Left renal cortex interstitium (tissue), 4 donors: ENCODE measurements at regions not wholly inside any gene's neighbourhood (a gene's known extent, or its start where the extent isn't known, plus 50 kb on each side); places are given as distances from the start of the nearest gene placed in this dataset.
"Not testable (repeated sequence)": the region's sequence is repeated elsewhere in the genome, so short reads cannot be mapped to it uniquely, and the experiment has no call there.

Source experiments
- DNase-seq, 4 donors: peaks; one replicate each; pipeline ENCODE4 v3.0.0-alpha.2; 2013; ENCODE audit warnings: low read depth in 4 of 4, low spot score in 2 of 4, missing footprints in 1 of 4

DNA sequence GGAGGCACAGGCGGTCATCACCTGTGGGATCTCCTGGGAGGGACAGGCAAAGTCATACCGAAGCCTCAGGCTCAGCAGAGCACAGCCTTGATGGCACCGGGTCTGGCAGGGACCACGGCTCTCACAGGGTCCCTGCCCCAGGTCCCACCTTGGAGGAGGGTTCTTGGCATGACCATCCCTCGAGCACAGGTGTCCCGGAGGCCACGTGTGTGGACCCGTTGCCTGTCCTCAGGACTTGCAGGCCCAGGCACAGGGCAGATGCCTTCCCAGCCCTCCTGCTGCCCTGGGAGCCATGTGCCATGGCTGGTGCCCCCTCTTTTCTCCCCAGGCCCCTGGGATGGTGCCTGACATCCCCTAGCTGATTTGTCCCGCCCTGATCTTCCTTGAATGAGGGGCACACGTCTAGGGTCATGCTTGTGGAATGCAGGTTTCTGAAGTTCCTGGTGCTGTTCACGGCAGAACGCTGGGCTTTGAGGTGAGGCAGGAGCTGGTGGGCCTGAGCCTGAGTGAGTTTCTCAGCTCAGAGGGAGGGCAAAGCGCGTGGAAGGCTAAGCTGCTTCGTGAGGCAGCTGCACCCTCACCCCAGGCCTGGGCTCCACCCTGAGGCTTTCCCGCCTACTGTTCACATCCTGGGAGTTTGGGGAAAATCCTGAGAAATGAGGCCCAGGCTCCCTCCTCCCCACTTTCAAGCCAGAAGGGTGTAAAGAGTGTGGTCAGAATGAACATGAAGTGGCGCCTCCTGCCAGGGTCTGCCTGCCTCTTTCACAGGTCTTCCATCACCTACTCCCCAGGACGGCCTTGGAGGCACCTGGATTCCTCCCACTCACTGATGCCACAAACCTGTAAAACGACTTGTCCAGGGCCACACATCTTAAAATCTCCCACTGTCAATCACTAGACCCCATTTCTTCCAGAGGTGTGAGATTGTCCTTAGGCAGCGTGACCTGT is 325.8 kb upstream of the B3GAT1 start:
- DNase-seq, result no peak

DNA sequence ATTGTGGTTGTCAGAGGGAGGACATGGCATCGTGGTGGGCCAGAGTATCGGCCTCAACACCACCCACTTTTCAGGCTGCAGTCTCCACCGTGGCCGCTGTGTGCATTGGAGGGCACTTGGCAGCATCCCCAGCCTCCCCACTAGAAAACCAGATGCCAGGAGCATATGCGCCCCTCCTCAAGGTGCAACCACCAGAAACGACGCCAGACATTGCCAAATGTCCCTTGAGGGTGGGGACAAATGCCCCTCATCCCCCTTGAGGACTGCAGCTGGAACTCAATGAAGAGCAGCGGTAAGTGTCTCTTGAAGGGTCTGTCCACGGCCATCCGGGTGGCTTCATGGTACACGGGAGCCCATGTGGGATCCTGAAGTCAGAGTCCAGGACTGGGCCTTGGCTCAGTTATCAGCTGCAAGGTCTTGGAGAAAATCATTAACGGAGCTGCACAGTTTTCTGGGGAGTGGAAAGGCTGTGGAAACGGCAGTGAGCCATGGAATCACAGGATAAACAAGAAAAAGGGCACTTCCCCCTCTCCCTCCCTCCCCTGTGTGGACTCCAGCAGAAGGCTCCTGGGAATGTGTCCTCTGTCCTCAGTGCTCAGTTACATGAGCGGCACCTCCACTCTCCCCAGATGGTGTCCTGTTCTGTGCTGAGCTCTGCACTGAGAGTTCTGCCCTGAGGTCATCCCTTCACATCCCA is 324.4 kb upstream of the B3GAT1 start:
- DNase-seq, result peak in 1 of 4 donors; percentile 50

DNA sequence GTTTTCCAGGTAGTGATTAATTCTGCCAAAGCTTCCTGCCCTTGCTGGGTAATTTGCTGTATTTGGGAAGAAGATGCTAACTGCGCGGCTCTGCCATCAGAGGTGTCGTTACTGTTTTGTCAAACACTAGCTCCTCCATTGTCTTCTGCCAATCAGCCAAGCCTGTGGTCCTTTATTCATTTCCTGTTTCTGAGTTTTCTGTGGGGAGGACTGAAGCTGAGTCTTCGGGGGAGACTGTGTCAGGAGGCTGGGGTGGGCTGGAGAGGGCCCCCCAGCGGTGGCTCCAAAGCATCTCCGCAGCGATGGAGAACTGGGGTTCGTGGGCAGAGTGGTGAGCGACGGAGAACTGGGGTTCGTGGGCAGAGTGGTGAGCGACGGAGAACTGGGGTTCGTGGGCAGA is 322.9 kb upstream of the B3GAT1 start:
- DNase-seq, result no peak

- DNase-seq, result peak in 1 of 4 donors; percentile 58
Observed at GRCh38 chr11:134734141-134734845, 322.3 kb upstream of the B3GAT1 start.

GRCh38 chr11:134733646-134734045 is 321.6 kb upstream of the B3GAT1 start:
- DNase-seq, result no peak

DNA sequence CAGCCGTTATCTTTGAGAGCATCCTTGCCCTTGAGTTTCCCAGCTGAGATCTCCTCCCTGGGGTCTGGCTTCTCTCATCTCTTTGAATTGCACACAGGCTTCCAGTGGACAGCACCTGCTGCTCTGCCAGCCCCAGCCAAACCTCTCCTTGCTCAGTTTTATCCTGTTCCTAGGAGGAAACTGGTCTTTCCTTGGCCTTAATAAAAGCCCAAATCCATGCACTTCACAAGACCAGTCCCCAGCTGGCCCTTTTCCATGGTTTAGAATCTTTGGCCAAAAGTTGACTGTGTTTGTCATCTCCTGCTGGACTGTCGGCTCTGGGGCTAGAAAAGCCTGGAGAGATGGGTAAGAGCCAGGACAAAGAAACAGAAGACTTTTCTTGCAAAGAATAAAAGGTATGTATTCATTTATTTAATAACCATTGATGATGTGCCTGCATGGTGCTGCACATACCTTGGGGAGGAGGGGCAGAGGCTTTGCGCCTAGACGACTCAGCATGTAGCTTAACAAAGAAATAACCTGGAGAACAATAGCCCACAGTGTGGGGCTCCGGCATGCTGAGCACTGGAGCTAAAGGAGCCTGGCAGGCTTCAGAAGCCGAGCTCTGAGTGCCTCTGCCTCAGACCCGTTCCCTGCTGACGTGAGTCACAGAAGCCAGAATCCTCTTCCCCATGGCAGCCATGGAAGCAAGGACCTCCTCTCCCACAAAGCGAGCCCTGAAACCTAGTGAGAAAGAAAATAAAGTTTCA is 319.3 kb upstream of the B3GAT1 start:
- DNase-seq, result no peak

DNA sequence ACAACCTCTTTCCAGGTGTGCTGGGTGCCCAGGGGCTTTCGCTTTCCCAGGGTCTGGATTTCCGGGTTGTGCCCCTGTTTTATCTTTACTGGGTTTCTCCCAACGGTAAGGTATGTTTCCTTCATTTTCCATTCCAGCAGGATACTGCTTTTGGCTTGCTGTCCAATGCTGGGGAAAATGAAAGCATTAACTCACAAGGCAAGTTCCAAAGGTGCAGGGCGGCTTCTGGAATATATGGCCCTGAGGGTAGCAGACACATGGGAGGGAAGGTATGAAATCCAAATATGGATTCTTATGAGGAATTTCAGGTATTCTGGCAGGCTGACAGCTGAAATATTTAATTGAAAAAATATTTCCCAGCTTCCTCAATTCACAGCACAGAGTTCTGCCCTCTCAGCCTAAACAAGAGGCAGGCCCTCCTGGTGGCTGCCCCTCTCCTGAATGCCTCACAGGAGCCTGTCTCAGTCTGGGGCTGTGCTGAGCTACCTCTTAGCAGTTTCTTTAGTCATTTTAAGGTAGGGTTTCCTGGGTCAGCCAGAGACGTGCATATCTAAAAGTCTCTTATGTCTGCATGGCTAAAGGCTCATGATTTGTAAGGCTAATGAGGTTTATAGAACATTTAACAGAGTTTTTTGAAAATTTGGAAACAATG is 318.6 kb upstream of the B3GAT1 start:
- DNase-seq, result no peak

GRCh38 chr11:134730101-134730500 is 318.1 kb upstream of the B3GAT1 start:
- no peak for DNase-seq

- no peak for DNase-seq
Observed at GRCh38 chr11:134728186-134728585, 316.1 kb upstream of the B3GAT1 start.

GRCh38 chr11:134727636-134728035 is 315.6 kb upstream of the B3GAT1 start:
- no peak for DNase-seq

GRCh38 chr11:134727204-134727603 is 315.2 kb upstream of the B3GAT1 start:
- no peak for DNase-seq

DNA sequence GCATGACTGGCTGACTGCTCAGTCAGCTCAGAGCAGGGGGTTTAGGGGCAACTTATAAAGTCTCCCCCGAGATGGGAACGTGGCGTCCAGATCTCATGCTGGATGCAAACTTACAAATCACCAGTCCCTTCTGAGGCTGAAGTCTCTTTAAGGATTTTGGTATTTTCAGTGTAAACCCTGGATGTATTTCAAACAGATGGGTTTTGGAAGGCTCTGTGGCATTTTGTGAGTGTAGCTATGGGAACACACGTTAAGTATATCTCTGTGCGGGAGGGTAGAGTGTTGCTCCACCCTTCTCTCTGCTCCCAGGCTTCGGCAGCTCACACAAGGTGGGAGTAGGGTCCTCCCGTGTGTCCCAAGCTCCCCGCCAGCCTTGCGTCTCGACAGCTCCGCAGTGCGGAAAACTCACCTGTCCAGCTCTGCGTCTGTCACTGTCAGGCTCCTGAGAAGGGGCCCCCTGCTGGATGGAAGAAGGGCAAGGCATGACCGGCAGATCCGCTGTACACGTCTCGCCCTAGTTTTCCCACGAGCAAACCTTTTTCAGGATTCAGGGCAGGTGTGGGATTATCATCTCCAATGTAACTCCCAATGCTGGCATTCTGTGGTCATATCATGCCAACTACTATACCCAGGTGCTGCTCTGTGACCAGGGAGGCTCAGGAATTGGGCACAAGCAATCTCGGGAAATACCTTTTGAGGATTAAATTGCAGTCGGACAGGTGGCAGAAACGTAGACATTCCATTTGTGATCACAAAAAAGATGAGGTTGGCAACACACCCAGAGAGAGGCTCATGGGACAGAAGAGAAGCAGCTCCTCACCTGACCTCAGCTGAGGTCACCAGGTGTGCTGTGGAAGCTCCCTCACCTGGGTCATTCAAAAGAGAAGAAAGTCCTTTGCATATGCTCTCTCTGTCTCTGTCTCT is 313.9 kb upstream of the B3GAT1 start:
- DNase-seq, result peak in 1 of 4 donors; percentile 27

- no peak for DNase-seq
Observed at GRCh38 chr11:134725211-134725610, 313.2 kb upstream of the B3GAT1 start.

GRCh38 chr11:134724779-134725140 is 312.7 kb upstream of the B3GAT1 start:
- DNase-seq, result no peak

DNA sequence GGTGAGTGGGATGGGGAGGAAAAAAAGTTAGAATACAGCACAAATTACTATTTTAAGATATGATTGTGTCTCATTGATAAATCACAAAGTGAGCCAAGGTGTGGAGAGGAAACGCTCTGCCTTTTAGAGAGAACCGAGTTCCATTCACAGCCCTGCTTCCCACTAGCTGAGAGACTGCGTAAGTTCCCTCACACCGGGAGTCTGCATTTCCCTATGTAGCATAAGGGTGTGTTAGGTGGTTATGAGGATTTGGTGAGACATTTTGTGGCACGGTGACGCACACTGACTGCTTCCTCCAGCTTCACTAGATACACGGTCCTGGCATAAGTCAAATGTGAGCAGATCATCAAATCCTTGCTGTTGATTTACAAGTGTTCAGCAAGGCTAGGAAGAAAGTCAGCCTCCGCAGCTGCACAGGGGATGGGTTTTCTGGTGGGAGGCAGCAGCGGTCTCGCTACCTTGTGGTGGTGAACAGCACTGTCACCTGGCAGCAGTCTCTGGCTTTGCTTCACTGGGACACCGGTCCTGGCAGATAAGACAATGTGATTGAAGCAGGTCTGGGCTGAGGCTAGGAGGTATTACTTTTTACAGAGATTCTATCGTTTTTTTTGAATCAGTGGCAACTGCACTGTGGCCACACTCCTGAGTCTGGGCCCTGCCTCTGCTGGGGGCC is 312.2 kb upstream of the B3GAT1 start:
- no peak for DNase-seq

- DNase-seq, result not testable (repeated sequence)
Observed at GRCh38 chr11:134720691-134721070, 308.6 kb upstream of the B3GAT1 start.

DNA sequence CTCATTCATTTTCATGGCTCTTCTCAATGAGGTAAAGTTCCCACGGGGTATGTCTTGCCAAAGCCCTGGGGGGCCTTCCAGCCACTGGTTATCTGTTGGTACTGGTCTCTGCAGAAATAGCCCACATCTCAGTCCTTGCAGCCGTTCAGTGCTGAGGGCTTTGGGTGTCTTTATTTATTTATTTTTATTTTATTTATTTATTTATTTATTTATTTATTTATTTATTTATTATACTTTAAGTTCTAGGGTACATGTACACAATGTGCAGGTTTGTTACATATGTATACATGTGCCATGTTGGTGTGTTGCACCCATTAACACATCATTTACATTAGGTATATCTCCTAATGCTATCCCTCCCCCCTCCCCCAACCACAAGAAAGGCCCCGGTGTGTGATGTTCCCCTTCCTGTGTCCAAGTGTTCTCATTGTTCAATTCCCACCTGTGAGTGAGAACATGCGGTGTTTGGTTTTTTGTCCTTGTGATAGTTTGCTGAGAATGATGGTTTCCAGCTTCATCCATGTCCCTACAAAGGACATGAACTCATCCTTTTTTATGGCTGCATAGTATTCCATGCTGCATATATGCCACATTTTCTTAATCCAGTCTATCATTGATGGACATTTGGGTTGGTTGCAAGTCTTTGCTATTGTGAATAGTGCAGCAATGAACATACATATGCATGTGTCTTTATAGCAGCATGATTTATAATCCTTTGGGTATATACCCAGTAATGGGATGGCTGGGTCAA is 308.1 kb upstream of the B3GAT1 start:
- DNase-seq, result not testable (repeated sequence)

GRCh38 chr11:134719397-134719796 is 307.4 kb upstream of the B3GAT1 start:
- no peak for DNase-seq
